OCI-LY3 (cell line): ENCODE measurements at regions not wholly inside any gene's neighbourhood (a gene's known extent, or its start where the extent isn't known, plus 50 kb on each side); places are given as distances from the start of the nearest gene placed in this dataset.
"Not testable (repeated sequence)": the region's sequence is repeated elsewhere in the genome, so short reads cannot be mapped to it uniquely, and the experiment has no call there.

Experiments used
- EZH2phosphoT487 ChIP-seq: fragments of 200-600 bp; shearing (Covaris generic); IDR thresholded peaks from 2 replicates; pipeline ENCODE4 v1.6.1; 2018; ENCODE audit warnings: antibody characterized with exemption, mixed run types, low read depth
- TF ChIP-seq, protein P1 (sequence below): fragments of 200-600, 300-600 bp; sonication (generic); IDR thresholded peaks from 2 replicates; pipeline ENCODE4 v1.5.1; 2014; ENCODE audit warnings: antibody characterized with exemption, low read length, low read depth

DNA sequence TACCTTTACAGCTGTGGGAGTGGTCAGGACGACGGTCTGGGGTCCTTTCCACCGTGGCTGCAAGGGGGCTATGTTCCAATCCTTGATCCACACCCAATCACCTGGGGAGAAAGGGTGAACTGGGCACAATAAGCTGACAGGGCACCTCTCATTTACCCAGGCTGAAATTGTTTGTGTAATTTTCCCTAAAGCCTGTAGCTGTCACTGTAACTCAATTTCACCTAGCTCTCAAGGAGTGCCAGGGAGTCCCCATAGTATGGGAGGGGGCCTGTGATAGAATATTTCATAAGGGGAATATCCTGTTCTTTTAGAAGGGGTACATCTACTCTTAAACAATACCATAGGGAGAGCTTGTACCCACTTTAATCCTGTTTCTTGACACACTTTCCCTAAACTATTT is 51.7 kb upstream of the COX7C start:
- TF ChIP-seq, protein P1, sequence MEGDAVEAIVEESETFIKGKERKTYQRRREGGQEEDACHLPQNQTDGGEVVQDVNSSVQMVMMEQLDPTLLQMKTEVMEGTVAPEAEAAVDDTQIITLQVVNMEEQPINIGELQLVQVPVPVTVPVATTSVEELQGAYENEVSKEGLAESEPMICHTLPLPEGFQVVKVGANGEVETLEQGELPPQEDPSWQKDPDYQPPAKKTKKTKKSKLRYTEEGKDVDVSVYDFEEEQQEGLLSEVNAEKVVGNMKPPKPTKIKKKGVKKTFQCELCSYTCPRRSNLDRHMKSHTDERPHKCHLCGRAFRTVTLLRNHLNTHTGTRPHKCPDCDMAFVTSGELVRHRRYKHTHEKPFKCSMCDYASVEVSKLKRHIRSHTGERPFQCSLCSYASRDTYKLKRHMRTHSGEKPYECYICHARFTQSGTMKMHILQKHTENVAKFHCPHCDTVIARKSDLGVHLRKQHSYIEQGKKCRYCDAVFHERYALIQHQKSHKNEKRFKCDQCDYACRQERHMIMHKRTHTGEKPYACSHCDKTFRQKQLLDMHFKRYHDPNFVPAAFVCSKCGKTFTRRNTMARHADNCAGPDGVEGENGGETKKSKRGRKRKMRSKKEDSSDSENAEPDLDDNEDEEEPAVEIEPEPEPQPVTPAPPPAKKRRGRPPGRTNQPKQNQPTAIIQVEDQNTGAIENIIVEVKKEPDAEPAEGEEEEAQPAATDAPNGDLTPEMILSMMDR, result peak; percentile 29; the same call in 1 of the 2 replicates
- not testable (repeated sequence) for TF ChIP-seq EZH2phosphoT487
